SH-SY5Y (cell line): ENCODE measurements at regions not wholly inside any gene's neighbourhood (a gene's known extent, or its start where the extent isn't known, plus 50 kb on each side); places are given as distances from the start of the nearest gene placed in this dataset.

Experiments
- GATA2 ChIP-seq: IDR thresholded peaks from 2 replicates; pipeline ENCODE4 v1.6.1; 2011; ENCODE audit warnings: mild to moderate bottlenecking, low read depth, low read length
- GATA3 ChIP-seq: IDR thresholded peaks from 2 replicates; pipeline ENCODE4 v1.6.1; 2011; ENCODE audit warnings: low read depth, mild to moderate bottlenecking, low read length, moderate library complexity

GRCh38 chr12:124152731-124153130, 142.2 kb upstream of the RFLNA start:
- TF ChIP-seq GATA2 (no peak), GATA3 (no peak)
